Caco-2 (cell line): ENCODE measurements at regions not wholly inside any gene's neighbourhood (a gene's known extent, or its start where the extent isn't known, plus 50 kb on each side); places are given as distances from the start of the nearest gene placed in this dataset.

Experiments used
- BruUV-seq: library from RNA; stranded (reverse); fragments of 400-500 nt; replicated peaks from 2 replicates; lab custom pipeline; 2021; lab: Mats Ljungman, UMichigan
- CTCF ChIA-PET: fragments of 300-600 bp; sonication (Branson Sonifier 250); formaldehyde crosslinking; loops from one replicate; lab custom pipeline; 2022; ENCODE audit warnings: antibody characterized with exemption; lab: Charles Lee
- POLR2A ChIA-PET: fragments of 300-600 bp; sonication (Branson Sonifier 250); formaldehyde crosslinking; loops from one replicate; lab custom pipeline; 2022; ENCODE audit warnings: antibody characterized with exemption; lab: Charles Lee
- DNase-seq, 2 experiments: peaks; one replicate each; pipeline versions ENCODE4 v3.0.0 to v3.0.0-alpha.2; 2020 to 2022
- H3K27me3 ChIP-seq: replicated peaks from 2 replicates; pipeline ENCODE4 v1.6.0; 2011; ENCODE audit warnings: low read length; ENCODE audit not compliant: control insufficient read depth, insufficient read depth
- H3K36me3 ChIP-seq: 2 replicates; pipeline ENCODE4 v1.5.1; 2011; ENCODE audit warnings: low read length; ENCODE audit not compliant: control insufficient read depth, insufficient read depth
- H3K4me1 ChIP-seq: fragments of 250-450 bp; sonication (Bioruptor Pico); 2 replicates; pipeline ENCODE4 v1.5.1; 2020; ENCODE audit warnings: mild to moderate bottlenecking
- H3K4me3 ChIP-seq: 2 replicates; pipeline ENCODE4 v1.5.1; 2011; ENCODE audit warnings: low read depth, mild to moderate bottlenecking, control low read depth, low read length
- H3K9me3 ChIP-seq: fragments of 250-450 bp; sonication (Bioruptor Pico); 2 replicates; pipeline ENCODE4 v1.5.1; 2020; ENCODE audit warnings: mild to moderate bottlenecking, moderate library complexity
- H3K27ac Mint-ChIP-seq: one replicate; pipeline ENCODE4 v1.8.0; 2022; ENCODE audit warnings: mixed read lengths; ENCODE audit not compliant: unreplicated experiment
- H3K27me3 Mint-ChIP-seq: one replicate; pipeline ENCODE4 v1.8.0; 2022; ENCODE audit warnings: mixed read lengths; ENCODE audit not compliant: insufficient read depth, unreplicated experiment
- H3K36me3 Mint-ChIP-seq: one replicate; pipeline ENCODE4 v1.8.0; 2022; ENCODE audit warnings: mild to moderate bottlenecking, mixed read lengths; ENCODE audit not compliant: insufficient read depth, unreplicated experiment
- H3K4me1 Mint-ChIP-seq: one replicate; pipeline ENCODE4 v1.8.0; 2022; ENCODE audit warnings: low read depth, mixed read lengths; ENCODE audit not compliant: unreplicated experiment
- H3K4me3 Mint-ChIP-seq: one replicate; pipeline ENCODE4 v1.8.0; 2022; ENCODE audit warnings: mild to moderate bottlenecking, moderate library complexity, mixed read lengths; ENCODE audit not compliant: unreplicated experiment
- H3K9me3 Mint-ChIP-seq: one replicate; pipeline ENCODE4 v1.8.0; 2022; ENCODE audit warnings: mixed read lengths; ENCODE audit not compliant: unreplicated experiment
- CTCF ChIP-seq, 2 experiments: fragments of 200-600 bp in 1 of 2; IDR thresholded peaks; 1 replicate in 1 of 2; 2 replicates in 1 of 2; pipeline versions ENCODE4 v1.5.1 to v1.8.0; 2011 to 2022; ENCODE audit warnings: antibody characterized with exemption in 1 of 2, control low read depth in 1 of 2, inconsistent platforms in 1 of 2, low read depth in 1 of 2, low read length in 1 of 2, mild to moderate bottlenecking in 1 of 2, moderate library complexity in 1 of 2; ENCODE audit not compliant: insufficient read depth in 1 of 2, severe bottlenecking in 1 of 2, unreplicated experiment in 1 of 2
- intact Hi-C: fragments of 100-400 bp; cut with micrococcal nuclease; formaldehyde crosslinking; loops from one replicate; pipeline ENCODE4 v1.10.0; 2022; ENCODE audit not compliant: unreplicated experiment

GRCh38 chr20:57082357-57082945 is 184.0 kb downstream of the BMP7 start:
- no peak overlapping the region for H3K4me3 Mint-ChIP-seq
- Histone ChIP-seq H3K4me3 (no peak overlapping the region), H3K9me3 (peaks cover 29% of the 10 kb centered on the region), H3K36me3 (no peaks in the 10 kb centered on the region), H3K4me1 (no peaks in the 10 kb centered on the region), H3K27me3 (no peaks in the 10 kb centered on the region)
- intact Hi-C loops, result no loop called here
- POLR2A ChIA-PET, result no interaction called here
- no peaks in the 10 kb centered on the region for H3K36me3 Mint-ChIP-seq
- H3K9me3 Mint-ChIP-seq, result peaks cover 39% of the 10 kb centered on the region
- no peak for TF ChIP-seq CTCF (IDR thresholded peaks at IDR 0.05; ENCODE audit: insufficient read depth in 1 of 2, low read depth in 1 of 2, low read length in 1 of 2, severe bottlenecking in 1 of 2, unreplicated experiment in 1 of 2)
- H3K4me1 Mint-ChIP-seq, result peaks cover 5% of the 10 kb centered on the region
- no TSS peak for BruUV-seq
- H3K27ac Mint-ChIP-seq, result no peak overlapping the region
- H3K27me3 Mint-ChIP-seq, result peaks cover 6% of the 10 kb centered on the region
- DNase-seq, result peak in 1 of 2 experiments; percentile 47
- CTCF ChIA-PET, result no interaction called here

- H3K27ac Mint-ChIP-seq, result no peak overlapping the region
- H3K4me1 Mint-ChIP-seq, result peaks cover 5% of the 10 kb centered on the region
- no peak for TF ChIP-seq CTCF (IDR thresholded peaks at IDR 0.05; ENCODE audit: insufficient read depth in 1 of 2, low read depth in 1 of 2, low read length in 1 of 2, severe bottlenecking in 1 of 2, unreplicated experiment in 1 of 2)
- peaks cover 32% of the 10 kb centered on the region for H3K9me3 Mint-ChIP-seq
- no peaks in the 10 kb centered on the region for H3K36me3 Mint-ChIP-seq
- H3K27me3 Mint-ChIP-seq, result peaks cover 10% of the 10 kb centered on the region
- Histone ChIP-seq H3K9me3 (peaks cover 23% of the 10 kb centered on the region), H3K36me3 (no peaks in the 10 kb centered on the region), H3K27me3 (no peaks in the 10 kb centered on the region), H3K4me3 (no peak overlapping the region), H3K4me1 (no peaks in the 10 kb centered on the region)
- intact Hi-C loops, result no loop called here
- BruUV-seq, result no TSS peak
- H3K4me3 Mint-ChIP-seq, result no peak overlapping the region
- ChIA-PET POLR2A (no interaction called here), CTCF (no interaction called here)
- DNase-seq, result no peak
These were observed 183.4 kb downstream of the BMP7 start for GRCh38 chr20:57083072-57083471.

GRCh38 chr20:57086066-57086465 is 180.4 kb downstream of the BMP7 start:
- Histone ChIP-seq H3K9me3 (no peaks in the 10 kb centered on the region), H3K4me1 (no peaks in the 10 kb centered on the region), H3K4me3 (no peak overlapping the region), H3K36me3 (no peaks in the 10 kb centered on the region), H3K27me3 (no peaks in the 10 kb centered on the region)
- Mint-ChIP-seq H3K27me3 (peaks cover 10% of the 10 kb centered on the region), H3K4me1 (peaks cover 5% of the 10 kb centered on the region), H3K27ac (no peak overlapping the region), H3K36me3 (no peaks in the 10 kb centered on the region), H3K9me3 (peaks cover 9% of the 10 kb centered on the region), H3K4me3 (no peak overlapping the region)
- POLR2A ChIA-PET, result no interaction called here
- intact Hi-C loops, result no loop called here
- no TSS peak for BruUV-seq
- TF ChIP-seq CTCF (IDR thresholded peaks at IDR 0.05; ENCODE audit: insufficient read depth in 1 of 2, low read depth in 1 of 2, low read length in 1 of 2, severe bottlenecking in 1 of 2, unreplicated experiment in 1 of 2), result no peak
- DNase-seq, result no peak
- CTCF ChIA-PET, result interaction anchor here (0.8 to 1.7 kb wide), 2 partner anchors 246 to 261 kb away, joined by 4 to 6 read pairs; no protein-coding TSS in a partner anchor
